Osteoblast (primary cell): ENCODE measurements at regions not wholly inside any gene's neighbourhood (a gene's known extent, or its start where the extent isn't known, plus 50 kb on each side); places are given as distances from the start of the nearest gene placed in this dataset.

Source experiments
- DNase-seq: peaks from one replicate; pipeline ENCODE4 v3.0.0; 2011; ENCODE audit warnings: low spot score, mixed read lengths; ENCODE audit not compliant: insufficient read length; ENCODE audit errors: missing footprints
- H2AFZ ChIP-seq: 2 replicates; pipeline ENCODE4 v1.6.0; 2011; ENCODE audit warnings: mild to moderate bottlenecking, low read length
- H3K27ac ChIP-seq: 2 replicates; pipeline ENCODE4 v1.5.1; 2011; ENCODE audit warnings: mild to moderate bottlenecking, low read depth, low read length, moderate library complexity
- H3K27me3 ChIP-seq: 2 replicates; pipeline ENCODE4 v1.6.0; 2012; ENCODE audit warnings: mild to moderate bottlenecking, control low read depth, inconsistent platforms, low read length, moderate library complexity; ENCODE audit not compliant: insufficient read depth
- H3K36me3 ChIP-seq: 2 replicates; pipeline ENCODE4 v1.5.1; 2011; ENCODE audit warnings: mild to moderate bottlenecking, low read length, control low read depth, moderate library complexity; ENCODE audit not compliant: insufficient read depth
- H3K4me1 ChIP-seq: 2 replicates; pipeline ENCODE4 v1.5.1; 2011; ENCODE audit warnings: mild to moderate bottlenecking, low read length, control low read depth, moderate library complexity; ENCODE audit not compliant: insufficient read depth
- H3K4me2 ChIP-seq: 2 replicates; pipeline ENCODE4 v1.6.0; 2011; ENCODE audit warnings: mild to moderate bottlenecking, low read length; ENCODE audit not compliant: insufficient read depth
- H3K4me3 ChIP-seq: fragments of 200-600 bp; sonication (generic); 3 replicates; pipeline ENCODE4 v1.5.1; 2012; ENCODE audit warnings: mild to moderate bottlenecking, low read length, inconsistent platforms; ENCODE audit not compliant: insufficient read depth
- H3K79me2 ChIP-seq: 2 replicates; pipeline ENCODE4 v1.6.0; 2012; ENCODE audit warnings: mild to moderate bottlenecking, low read length, control low read depth, inconsistent platforms; ENCODE audit not compliant: insufficient read depth
- H3K9me3 ChIP-seq: 2 replicates; pipeline ENCODE4 v1.5.1; 2011; ENCODE audit warnings: low read depth, low read length, control low read depth
- H4K20me1 ChIP-seq: 2 replicates; pipeline ENCODE4 v1.6.0; 2012; ENCODE audit warnings: mild to moderate bottlenecking, low read length, control low read depth; ENCODE audit not compliant: insufficient read depth
- CTCF ChIP-seq: IDR thresholded peaks from 2 replicates; pipeline ENCODE4 v1.5.1; 2011; ENCODE audit warnings: mild to moderate bottlenecking, low read depth, low read length, moderate library complexity; ENCODE audit errors: extremely low read depth

GRCh38 chr13:59145381-59145780 is 1018.3 kb downstream of the DIAPH3 start:
- no peak overlapping the region for H3K4me2 ChIP-seq
- no peaks in the 10 kb centered on the region for H4K20me1 ChIP-seq
- no peaks in the 10 kb centered on the region for H3K9me3 ChIP-seq
- no peaks in the 10 kb centered on the region for H3K4me1 ChIP-seq
- H3K36me3 ChIP-seq = no peaks in the 10 kb centered on the region
- H3K79me2 ChIP-seq = no peaks in the 10 kb centered on the region
- no peak for TF ChIP-seq CTCF
- H3K27me3 ChIP-seq = no peaks in the 10 kb centered on the region
- H3K4me3 ChIP-seq = no peak overlapping the region
- no peak for DNase-seq
- H2AFZ ChIP-seq = no peak overlapping the region
- no peak overlapping the region for H3K27ac ChIP-seq

- H3K36me3 ChIP-seq = no peaks in the 10 kb centered on the region
- H3K4me1 ChIP-seq = no peaks in the 10 kb centered on the region
- H3K27ac ChIP-seq = no peak overlapping the region
- H3K79me2 ChIP-seq = no peaks in the 10 kb centered on the region
- no peak for TF ChIP-seq CTCF
- DNase-seq = no peak
- no peaks in the 10 kb centered on the region for H4K20me1 ChIP-seq
- H3K4me2 ChIP-seq = no peak overlapping the region
- H3K9me3 ChIP-seq = no peaks in the 10 kb centered on the region
- no peak overlapping the region for H3K4me3 ChIP-seq
- H3K27me3 ChIP-seq = no peaks in the 10 kb centered on the region
- H2AFZ ChIP-seq = no peak overlapping the region
Measured at GRCh38 chr13:59157181-59157580, 1006.5 kb downstream of the DIAPH3 start.

GRCh38 chr13:59166174-59166573 is 997.6 kb downstream of the DIAPH3 start:
- H3K79me2 ChIP-seq = no peaks in the 10 kb centered on the region
- no peak overlapping the region for H3K27ac ChIP-seq
- H4K20me1 ChIP-seq = no peaks in the 10 kb centered on the region
- H3K4me3 ChIP-seq = no peak overlapping the region
- H2AFZ ChIP-seq = no peak overlapping the region
- DNase-seq = no peak
- H3K27me3 ChIP-seq = no peaks in the 10 kb centered on the region
- no peak for TF ChIP-seq CTCF
- H3K36me3 ChIP-seq = no peaks in the 10 kb centered on the region
- no peak overlapping the region for H3K4me2 ChIP-seq
- no peaks in the 10 kb centered on the region for H3K9me3 ChIP-seq
- no peaks in the 10 kb centered on the region for H3K4me1 ChIP-seq

DNA sequence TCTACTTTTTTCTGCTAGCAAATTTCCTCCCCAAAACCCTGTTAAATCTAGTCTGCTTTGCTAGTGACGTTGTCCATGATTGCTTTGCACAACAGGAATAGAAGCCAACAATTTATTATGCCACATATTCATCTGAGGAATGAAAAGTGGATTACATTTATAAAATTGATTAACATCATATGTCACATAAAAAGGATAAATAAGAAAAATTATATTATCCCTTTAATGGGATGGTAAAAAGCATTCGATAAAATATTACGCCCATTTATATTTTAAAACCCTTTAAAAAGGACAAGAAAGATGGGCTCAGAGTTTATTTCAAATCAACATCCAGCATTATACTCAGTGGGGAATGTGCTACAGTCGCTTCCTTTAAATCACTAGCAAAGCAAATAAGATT is 991.7 kb downstream of the DIAPH3 start:
- Histone ChIP-seq H3K27ac (no peak overlapping the region), H2AFZ (no peak overlapping the region), H3K79me2 (no peaks in the 10 kb centered on the region), H3K9me3 (no peaks in the 10 kb centered on the region), H3K27me3 (no peaks in the 10 kb centered on the region), H3K4me2 (no peak overlapping the region), H3K4me3 (no peak overlapping the region), H3K36me3 (no peaks in the 10 kb centered on the region), H3K4me1 (no peaks in the 10 kb centered on the region), H4K20me1 (no peaks in the 10 kb centered on the region)
- no peak for TF ChIP-seq CTCF
- no peak for DNase-seq
